Neural cell (in vitro differentiated cells): ENCODE measurements at regions not wholly inside any gene's neighbourhood (a gene's known extent, or its start where the extent isn't known, plus 50 kb on each side); places are given as distances from the start of the nearest gene placed in this dataset.

ENCODE experiments used
- H2AFZ ChIP-seq: fragments of 200-600, 300-800 bp; sonication (generic), shearing (Covaris generic); 2 replicates; pipeline ENCODE4 v1.6.0; 2014; ENCODE audit warnings: low read depth, mild to moderate bottlenecking, antibody characterized with exemption, low read length, moderate library complexity
- H3F3A ChIP-seq: fragments of 200-600 bp; shearing (Covaris generic); 2 replicates; pipeline ENCODE4 v1.6.1; 2016; ENCODE audit warnings: mild to moderate bottlenecking, moderate library complexity, mixed read lengths, antibody characterized with exemption, low read length; ENCODE audit not compliant: insufficient read depth, poor library complexity, severe bottlenecking
- H3K27ac ChIP-seq: fragments of 200-600, 300-800 bp; sonication (generic), shearing (Covaris generic); 2 replicates; pipeline ENCODE4 v1.5.1; 2014; ENCODE audit warnings: mild to moderate bottlenecking, low read length, moderate library complexity
- H3K27me3 ChIP-seq: fragments of 300-800, 200-600 bp; sonication (generic), shearing (Covaris generic); 2 replicates; pipeline ENCODE4 v1.6.0; 2014; ENCODE audit warnings: mild to moderate bottlenecking, low read depth, low read length, moderate library complexity; ENCODE audit not compliant: insufficient read depth
- H3K36me3 ChIP-seq: fragments of 300-800, 200-600 bp; sonication (generic), shearing (Covaris generic); 2 replicates; pipeline ENCODE4 v1.5.1; 2014; ENCODE audit warnings: mild to moderate bottlenecking, antibody characterized with exemption, low read length, moderate library complexity; ENCODE audit not compliant: insufficient read depth
- H3K4me2 ChIP-seq: fragments of 300-800, 200-600 bp; sonication (generic), shearing (Covaris generic); 2 replicates; pipeline ENCODE4 v1.6.0; 2014; ENCODE audit warnings: mild to moderate bottlenecking, low read length
- H3K4me3 ChIP-seq: fragments of 300-800, 200-600 bp; sonication (generic), shearing (Covaris generic); 2 replicates; pipeline ENCODE4 v1.5.1; 2014; ENCODE audit warnings: mild to moderate bottlenecking, low read length, moderate library complexity
- H3K79me2 ChIP-seq: fragments of 200-600 bp; shearing (Covaris generic); replicated peaks from 2 replicates; pipeline ENCODE4 v1.6.0; 2014; ENCODE audit warnings: mild to moderate bottlenecking, low read length, moderate library complexity; ENCODE audit not compliant: insufficient read depth
- H3K9ac ChIP-seq: fragments of 300-800, 200-600 bp; sonication (generic), shearing (Covaris generic); 2 replicates; pipeline ENCODE4 v1.6.1; 2016; ENCODE audit warnings: mild to moderate bottlenecking, low read length, mixed read lengths
- H3K9me2 ChIP-seq: fragments of 200-600 bp; shearing (Covaris generic); 2 replicates; pipeline ENCODE4 v1.6.1; 2016; ENCODE audit warnings: mild to moderate bottlenecking, low read length, mixed read lengths; ENCODE audit not compliant: insufficient read depth
- H3K9me3 ChIP-seq: fragments of 200-600, 300-800 bp; sonication (generic), shearing (Covaris generic); 2 replicates; pipeline ENCODE4 v1.6.1; 2016; ENCODE audit warnings: mild to moderate bottlenecking, mixed run types, low read length, moderate library complexity, mixed read lengths
- H4K20me1 ChIP-seq: fragments of 200-600 bp; shearing (Covaris generic); 2 replicates; pipeline ENCODE4 v1.6.1; 2016; ENCODE audit warnings: mild to moderate bottlenecking, mixed run types; ENCODE audit not compliant: insufficient read depth
- CTCF ChIP-seq: fragments of 450-650 bp; IDR thresholded peaks from 2 replicates; pipeline ENCODE4 v1.5.1; 2014; ENCODE audit warnings: antibody characterized with exemption, mild to moderate bottlenecking, moderate library complexity; ENCODE audit not compliant: poor library complexity, severe bottlenecking
- EP300 ChIP-seq: fragments of 450-650 bp; conservative IDR thresholded peaks from 2 replicates; pipeline ENCODE4 v1.6.1; 2014; ENCODE audit warnings: antibody characterized with exemption, mild to moderate bottlenecking, moderate library complexity; ENCODE audit not compliant: poor library complexity, severe bottlenecking
- EZH2 ChIP-seq: fragments of 200-600, 300-800 bp; shearing (Covaris generic), sonication (generic); IDR thresholded peaks from 2 replicates; pipeline ENCODE4 v1.6.1; 2014; ENCODE audit warnings: antibody characterized with exemption, low read length, borderline replicate concordance, mild to moderate bottlenecking; ENCODE audit not compliant: insufficient read depth, poor library complexity, severe bottlenecking
- MXI1 ChIP-seq: fragments of 450-650 bp; conservative IDR thresholded peaks from 2 replicates; pipeline ENCODE4 v1.6.1; 2014; ENCODE audit warnings: antibody characterized with exemption, mild to moderate bottlenecking; ENCODE audit not compliant: poor library complexity, severe bottlenecking
- POLR2AphosphoS5 ChIP-seq: IDR thresholded peaks from 2 replicates; pipeline ENCODE4 v1.6.1; 2012
- RAD21 ChIP-seq: fragments of 450-650 bp; conservative IDR thresholded peaks from 2 replicates; pipeline ENCODE4 v1.6.1; 2014; ENCODE audit warnings: antibody characterized with exemption, mild to moderate bottlenecking, moderate library complexity
- REST ChIP-seq: IDR thresholded peaks from 2 replicates; pipeline ENCODE4 v1.6.1; 2012; ENCODE audit warnings: borderline replicate concordance
- SMC3 ChIP-seq: fragments of 450-650 bp; conservative IDR thresholded peaks from 2 replicates; pipeline ENCODE4 v1.6.1; 2014; ENCODE audit warnings: antibody characterized with exemption, mild to moderate bottlenecking, moderate library complexity; ENCODE audit not compliant: poor library complexity
- TAF1 ChIP-seq: IDR thresholded peaks from 2 replicates; pipeline ENCODE4 v1.6.1; 2012; ENCODE audit warnings: low read depth

GRCh38 chr2:238520359-238520886 lies 93.7 kb downstream of the ASB1 start:
- no peaks in the 10 kb centered on the region for H3K27me3 ChIP-seq
- H3F3A ChIP-seq, result no peaks in the 10 kb centered on the region
- no peak overlapping the region for H3K27ac ChIP-seq
- no peak overlapping the region for H2AFZ ChIP-seq
- no peak for TF ChIP-seq SMC3
- no peak overlapping the region for H3K9ac ChIP-seq
- H3K36me3 ChIP-seq, result no peaks in the 10 kb centered on the region
- H3K79me2 ChIP-seq, result no peaks in the 10 kb centered on the region
- H3K4me2 ChIP-seq, result no peak overlapping the region
- no peaks in the 10 kb centered on the region for H3K9me3 ChIP-seq
- no peak overlapping the region for H3K4me3 ChIP-seq
- no peaks in the 10 kb centered on the region for H4K20me1 ChIP-seq
- H3K9me2 ChIP-seq, result no peaks in the 10 kb centered on the region

- H3K9me2 ChIP-seq, result no peaks in the 10 kb centered on the region
- H3K4me2 ChIP-seq, result no peak overlapping the region
- H3K9me3 ChIP-seq, result no peaks in the 10 kb centered on the region
- H2AFZ ChIP-seq, result no peak overlapping the region
- no peaks in the 10 kb centered on the region for H3F3A ChIP-seq
- H4K20me1 ChIP-seq, result no peaks in the 10 kb centered on the region
- no peak overlapping the region for H3K27ac ChIP-seq
- H3K36me3 ChIP-seq, result no peaks in the 10 kb centered on the region
- no peak overlapping the region for H3K9ac ChIP-seq
- H3K27me3 ChIP-seq, result no peaks in the 10 kb centered on the region
- no peaks in the 10 kb centered on the region for H3K79me2 ChIP-seq
- TF ChIP-seq RAD21, result no peak
- TF ChIP-seq REST, result no peak
- no peak for TF ChIP-seq TAF1
- TF ChIP-seq POLR2AphosphoS5, result no peak
- no peak for TF ChIP-seq EP300
- TF ChIP-seq EZH2, result no peak
- TF ChIP-seq CTCF, result no peak
- TF ChIP-seq SMC3, result no peak
- TF ChIP-seq MXI1, result no peak
- no peak overlapping the region for H3K4me3 ChIP-seq
Measured at GRCh38 chr2:238521002-238521401, 94.3 kb downstream of the ASB1 start.

GRCh38 chr2:238521870-238522269 lies 95.1 kb downstream of the ASB1 start:
- Histone ChIP-seq H3K27ac (no peak overlapping the region), H3K27me3 (no peaks in the 10 kb centered on the region), H2AFZ (no peak overlapping the region), H3K9ac (no peak overlapping the region), H3K4me2 (no peak overlapping the region), H3F3A (no peaks in the 10 kb centered on the region), H3K9me3 (no peaks in the 10 kb centered on the region), H3K36me3 (no peaks in the 10 kb centered on the region), H4K20me1 (no peaks in the 10 kb centered on the region), H3K9me2 (no peaks in the 10 kb centered on the region), H3K4me3 (no peak overlapping the region), H3K79me2 (no peaks in the 10 kb centered on the region)
- TF ChIP-seq TAF1 (no peak), MXI1 (no peak), REST (no peak), CTCF (no peak), RAD21 (no peak), EP300 (no peak), EZH2 (no peak), POLR2AphosphoS5 (no peak), SMC3 (no peak)
